ENCODE measurements at regions not wholly inside any gene's neighbourhood (a gene's known extent, or its start where the extent isn't known, plus 50 kb on each side); places are given as distances from the start of the nearest gene placed in this dataset.

GRCh38 chr2:240232264-240232915 lies 91.9 kb upstream of the OTOS start:
- no peaks in the 10 kb centered on the region for H4K20me1 ChIP-seq (ENCODE audit: control insufficient read depth, insufficient read depth)
- no peak for TF ChIP-seq POLR2AphosphoS5 (IDR thresholded peaks at IDR 0.05; ENCODE audit: low read length)
- no peaks in the 10 kb centered on the region; the same call in 2 of the 3 replicates for H3K9me3 ChIP-seq (replicated peaks; ENCODE audit: control insufficient read depth, insufficient read depth, low read length)
- no peak overlapping the region for H3K27ac ChIP-seq (ENCODE audit: control insufficient read depth, insufficient read depth)
- SMC1A ChIA-PET (ENCODE audit: uncharacterized antibody, unreplicated experiment) = no interaction called here
- no peak overlapping the region for H3K9ac ChIP-seq (ENCODE audit: control insufficient read depth, insufficient read depth, low read length)
- H3K36me3 ChIP-seq (ENCODE audit: control insufficient read depth in 2 of 2, insufficient read depth in 2 of 2, low read length in 1 of 2) = no peaks in the 10 kb centered on the region
- FAIRE-seq = no peak
- CTCF ChIA-PET = interaction anchor here (1.2 kb wide), 1 partner anchor 9 kb away, joined by 4 read pairs; no protein-coding TSS in a partner anchor
- POLR2A ChIA-PET = no interaction called here
- BruUV-seq (replicated peaks) = no TSS peak
- H3K4me2 ChIP-seq (ENCODE audit: control insufficient read depth, insufficient read depth) = no peak overlapping the region
- H3K4me3 ChIP-seq = no peak overlapping the region
- no peaks in the 10 kb centered on the region for H3K27me3 ChIP-seq (replicated peaks in 1 of 2; ENCODE audit: control insufficient read depth in 2 of 2, insufficient read depth in 2 of 2, low read length in 1 of 2)
- H3K79me2 ChIP-seq (ENCODE audit: control insufficient read depth, insufficient read depth, low read length) = no peaks in the 10 kb centered on the region
- 52% methylated on average over 22 of the region's 22 CpGs for WGBS (ENCODE audit: insufficient coverage, insufficient replicate concordance, low lambda C conversion rate, missing lambda C conversion rate)
- DNase-seq (ENCODE audit: low read depth, low spot score) = no peak
- ATAC-seq = no peak
- no peak overlapping the region for H2AFZ ChIP-seq (ENCODE audit: control insufficient read depth, low read depth, low read length)
- intact Hi-C loops (cut with micrococcal nuclease; ENCODE audit: unreplicated experiment) = loop anchor here (5.0 kb wide), 1 partner anchor 205 kb away; the partner anchor contains the start of gene GPC1
- in situ Hi-C loops (cut with MboI) = no loop called here
- RAD21 ChIA-PET (ENCODE audit: unreplicated experiment) = interaction anchor here (1.2 kb wide), 1 partner anchor 171 kb away, joined by 3 read pairs; no protein-coding TSS in a partner anchor
- H3K4me1 ChIP-seq (ENCODE audit: control insufficient read depth, insufficient read depth, low read length) = no peaks in the 10 kb centered on the region

- in situ Hi-C loops (cut with MboI) = no loop called here
- CTCF ChIA-PET = interaction anchor here (0.8 to 1.2 kb wide), 2 partner anchors 9 to 281 kb away, joined by 3 to 4 read pairs; no protein-coding TSS in a partner anchor
- Histone ChIP-seq H3K4me3 (no peak overlapping the region), H3K4me1 (ENCODE audit: control insufficient read depth, insufficient read depth, low read length) (no peaks in the 10 kb centered on the region), H3K27me3 (replicated peaks in 1 of 2; ENCODE audit: control insufficient read depth in 2 of 2, insufficient read depth in 2 of 2, low read length in 1 of 2) (no peaks in the 10 kb centered on the region), H2AFZ (ENCODE audit: control insufficient read depth, low read depth, low read length) (no peak overlapping the region; the same call in 1 of the 2 replicates), H4K20me1 (ENCODE audit: control insufficient read depth, insufficient read depth) (no peaks in the 10 kb centered on the region), H3K9me3 (replicated peaks; ENCODE audit: control insufficient read depth, insufficient read depth, low read length) (no peaks in the 10 kb centered on the region; the same call in 2 of the 3 replicates), H3K4me2 (ENCODE audit: control insufficient read depth, insufficient read depth) (no peak overlapping the region), H3K79me2 (ENCODE audit: control insufficient read depth, insufficient read depth, low read length) (no peaks in the 10 kb centered on the region), H3K9ac (ENCODE audit: control insufficient read depth, insufficient read depth, low read length) (no peak overlapping the region), H3K27ac (ENCODE audit: control insufficient read depth, insufficient read depth) (no peak overlapping the region), H3K36me3 (ENCODE audit: control insufficient read depth in 2 of 2, insufficient read depth in 2 of 2, low read length in 1 of 2) (no peaks in the 10 kb centered on the region)
- RAD21 ChIA-PET (ENCODE audit: unreplicated experiment) = interaction anchor here (1.2 kb wide), 1 partner anchor 172 kb away, joined by 3 read pairs; no protein-coding TSS in a partner anchor
- DNase-seq (ENCODE audit: low read depth, low spot score) (no peak), ATAC-seq (peak; percentile 69), FAIRE-seq (no peak)
- intact Hi-C loops (cut with micrococcal nuclease; ENCODE audit: unreplicated experiment) = loop anchor here (5.0 kb wide), 1 partner anchor 204 kb away; the partner anchor contains the start of gene GPC1
- POLR2A ChIA-PET = no interaction called here
- WGBS (ENCODE audit: insufficient coverage, insufficient replicate concordance, low lambda C conversion rate, missing lambda C conversion rate) = 3% methylated on average over 19 of the region's 39 CpGs
- SMC1A ChIA-PET (ENCODE audit: uncharacterized antibody, unreplicated experiment) = no interaction called here
- BruUV-seq (replicated peaks) = no TSS peak
- TF ChIP-seq PML (IDR thresholded peaks at IDR 0.05; ENCODE audit: low read length) = no peak
- no peak for TF ChIP-seq RCOR1 (conservative IDR thresholded peaks at IDR 0.05; ENCODE audit: low read depth, low read length)
- no peak for TF ChIP-seq EP300 (IDR thresholded peaks at IDR 0.05; ENCODE audit: borderline replicate concordance in 1 of 2, control insufficient read depth in 1 of 2, low read depth in 2 of 2, low read length in 2 of 2)
- no peak for TF ChIP-seq E2F8 (IDR thresholded peaks at IDR 0.05; ENCODE audit: low read depth, partially characterized antibody)
- no peak for TF ChIP-seq ATF7 (IDR thresholded peaks at IDR 0.05; ENCODE audit: low read depth)
- TF ChIP-seq PRDM15 (CRISPR knock-in tag; IDR thresholded peaks at IDR 0.05) = no peak
These were observed 92.8 kb upstream of the OTOS start for GRCh38 chr2:240232961-240233884.

Measured in GM12878 (cell line).